Endodermal cell (in vitro differentiated cells): ENCODE measurements at regions not wholly inside any gene's neighbourhood (a gene's known extent, or its start where the extent isn't known, plus 50 kb on each side); places are given as distances from the start of the nearest gene placed in this dataset.

Experiments
- DNase-seq: peaks from one replicate; pipeline ENCODE4 v3.0.0-alpha.2; 2017
- H3K27ac ChIP-seq: 2 replicates; pipeline ENCODE4 v1.5.1; 2013; ENCODE audit warnings: mild to moderate bottlenecking, low read depth, low read length, moderate library complexity
- H3K27me3 ChIP-seq: 2 replicates; pipeline ENCODE4 v1.6.1; 2013; ENCODE audit warnings: mild to moderate bottlenecking, low read length, moderate library complexity; ENCODE audit not compliant: insufficient read depth, control insufficient read depth, poor library complexity, severe bottlenecking
- H3K36me3 ChIP-seq: 2 replicates; pipeline ENCODE4 v1.7.0; 2013; ENCODE audit warnings: mild to moderate bottlenecking, low read length, moderate library complexity; ENCODE audit not compliant: control insufficient read depth, insufficient read depth
- H3K4me1 ChIP-seq: one replicate; pipeline ENCODE4 v1.7.0; 2013; ENCODE audit warnings: low read length; ENCODE audit not compliant: control insufficient read depth, insufficient read depth
- H3K4me3 ChIP-seq: 2 replicates; pipeline ENCODE4 v1.5.1; 2013; ENCODE audit warnings: mild to moderate bottlenecking, low read length, moderate library complexity
- H3K9ac ChIP-seq: 2 replicates; pipeline ENCODE4 v1.6.1; 2013; ENCODE audit warnings: mild to moderate bottlenecking, low read length, moderate library complexity; ENCODE audit not compliant: poor library complexity, severe bottlenecking; ENCODE audit errors: extremely low read depth
- H3K9me3 ChIP-seq: 2 replicates; pipeline ENCODE4 v1.6.1; 2013; ENCODE audit warnings: mild to moderate bottlenecking, low read length, moderate library complexity; ENCODE audit not compliant: control insufficient read depth
- H3K27ac Mint-ChIP-seq: 2 replicates; pipeline ENCODE4 v1.8.0; 2020; ENCODE audit warnings: mixed read lengths
- H3K27me3 Mint-ChIP-seq: 2 replicates; pipeline ENCODE4 v1.8.0; 2021; ENCODE audit warnings: mild to moderate bottlenecking, mixed read lengths; ENCODE audit not compliant: insufficient read depth
- H3K36me3 Mint-ChIP-seq: 2 replicates; pipeline ENCODE4 v1.8.0; 2020; ENCODE audit warnings: low read depth, mixed read lengths
- H3K4me1 Mint-ChIP-seq: 2 replicates; pipeline ENCODE4 v1.8.0; 2020; ENCODE audit warnings: mixed read lengths
- H3K4me3 Mint-ChIP-seq: 2 replicates; pipeline ENCODE4 v1.8.0; 2020; ENCODE audit warnings: mild to moderate bottlenecking, moderate library complexity, mixed read lengths
- H3K9me3 Mint-ChIP-seq: 2 replicates; pipeline ENCODE4 v1.8.0; 2020; ENCODE audit warnings: mild to moderate bottlenecking, mixed read lengths
- WGBS, 2 experiments: methylation state at CpG; one replicate each; pipeline versions ENCODE4 v1.1.5 to v1.1.7; 2013; ENCODE audit warnings: missing lambda C conversion rate in 2 of 2, mixed read lengths in 1 of 2; ENCODE audit not compliant: insufficient coverage in 1 of 2, insufficient read length in 1 of 2; 5-methylcytosine and 5-hydroxymethylcytosine counted together
- TF ChIP-seq, protein P1 (sequence below): fragments of 200-600 bp; sonication (generic); conservative IDR thresholded peaks from 2 replicates; pipeline ENCODE4 v1.5.0; 2021; ENCODE audit warnings: antibody characterized with exemption, mild to moderate bottlenecking

DNA sequence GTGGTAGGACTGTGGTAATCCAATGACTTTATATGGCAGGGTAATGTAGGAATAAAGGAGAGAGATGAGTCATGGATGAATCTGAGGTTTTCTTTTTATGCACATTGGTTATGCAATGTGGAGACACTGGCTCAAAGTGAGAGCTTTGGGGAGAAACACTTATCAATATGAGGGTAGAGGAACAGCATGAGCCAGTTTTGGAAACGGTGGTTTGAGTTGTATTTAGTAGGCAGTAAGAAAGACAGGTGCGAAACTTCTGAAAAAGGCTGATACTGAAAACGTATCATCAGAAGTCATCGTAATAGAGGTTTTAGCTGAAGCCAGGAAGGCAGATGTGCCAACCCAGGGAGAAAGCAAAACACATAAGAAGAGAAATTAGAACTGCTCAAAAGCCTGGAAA, 854.8 kb upstream of the SEL1L start:
- no peak overlapping the region for H3K9ac ChIP-seq
- 72 to 73% methylated on average over 4 of the region's 4 CpGs for whole genome bisulfite sequencing, 2 experiments
- DNase-seq: no peak
- no peaks in the 10 kb centered on the region for H3K36me3 ChIP-seq
- Mint-ChIP-seq H3K36me3 (no peaks in the 10 kb centered on the region), H3K9me3 (no peaks in the 10 kb centered on the region), H3K4me3 (no peak overlapping the region), H3K4me1 (peaks cover 2% of the 10 kb centered on the region), H3K27ac (no peak overlapping the region), H3K27me3 (no peaks in the 10 kb centered on the region)
- no peak overlapping the region for H3K27ac ChIP-seq
- no peaks in the 10 kb centered on the region for H3K9me3 ChIP-seq
- H3K4me1 ChIP-seq: no peaks in the 10 kb centered on the region
- TF ChIP-seq, protein P1, sequence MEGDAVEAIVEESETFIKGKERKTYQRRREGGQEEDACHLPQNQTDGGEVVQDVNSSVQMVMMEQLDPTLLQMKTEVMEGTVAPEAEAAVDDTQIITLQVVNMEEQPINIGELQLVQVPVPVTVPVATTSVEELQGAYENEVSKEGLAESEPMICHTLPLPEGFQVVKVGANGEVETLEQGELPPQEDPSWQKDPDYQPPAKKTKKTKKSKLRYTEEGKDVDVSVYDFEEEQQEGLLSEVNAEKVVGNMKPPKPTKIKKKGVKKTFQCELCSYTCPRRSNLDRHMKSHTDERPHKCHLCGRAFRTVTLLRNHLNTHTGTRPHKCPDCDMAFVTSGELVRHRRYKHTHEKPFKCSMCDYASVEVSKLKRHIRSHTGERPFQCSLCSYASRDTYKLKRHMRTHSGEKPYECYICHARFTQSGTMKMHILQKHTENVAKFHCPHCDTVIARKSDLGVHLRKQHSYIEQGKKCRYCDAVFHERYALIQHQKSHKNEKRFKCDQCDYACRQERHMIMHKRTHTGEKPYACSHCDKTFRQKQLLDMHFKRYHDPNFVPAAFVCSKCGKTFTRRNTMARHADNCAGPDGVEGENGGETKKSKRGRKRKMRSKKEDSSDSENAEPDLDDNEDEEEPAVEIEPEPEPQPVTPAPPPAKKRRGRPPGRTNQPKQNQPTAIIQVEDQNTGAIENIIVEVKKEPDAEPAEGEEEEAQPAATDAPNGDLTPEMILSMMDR: no peak
- no peak overlapping the region for H3K4me3 ChIP-seq
- no peaks in the 10 kb centered on the region for H3K27me3 ChIP-seq

GRCh38 chr14:82390586-82390985, 856.9 kb upstream of the SEL1L start:
- peaks cover 2% of the 10 kb centered on the region for H3K4me1 Mint-ChIP-seq
- no peak overlapping the region for H3K27ac Mint-ChIP-seq
- TF ChIP-seq, protein P1: no peak
- H3K36me3 Mint-ChIP-seq: no peaks in the 10 kb centered on the region
- no peaks in the 10 kb centered on the region for H3K9me3 Mint-ChIP-seq
- H3K27me3 ChIP-seq: no peaks in the 10 kb centered on the region
- DNase-seq: no peak
- H3K4me3 ChIP-seq: no peak overlapping the region
- no peak overlapping the region for H3K9ac ChIP-seq
- H3K4me3 Mint-ChIP-seq: no peak overlapping the region
- H3K9me3 ChIP-seq: no peaks in the 10 kb centered on the region
- H3K4me1 ChIP-seq: no peaks in the 10 kb centered on the region
- no CpG with 5 or more reads among the region's 1 CpG for WGBS, 2 experiments
- H3K36me3 ChIP-seq: no peaks in the 10 kb centered on the region
- no peaks in the 10 kb centered on the region for H3K27me3 Mint-ChIP-seq
- H3K27ac ChIP-seq: no peak overlapping the region

GRCh38 chr14:82394916-82395315, 861.3 kb upstream of the SEL1L start:
- H3K9me3 Mint-ChIP-seq: no peaks in the 10 kb centered on the region
- no peak for DNase-seq
- H3K27ac Mint-ChIP-seq: no peak overlapping the region
- no peaks in the 10 kb centered on the region for H3K27me3 ChIP-seq
- no peaks in the 10 kb centered on the region for H3K36me3 Mint-ChIP-seq
- WGBS, 2 experiments: 100% methylated on average over 1 of the region's 2 CpGs
- no peaks in the 10 kb centered on the region for H3K9me3 ChIP-seq
- no peak overlapping the region for H3K4me3 Mint-ChIP-seq
- no peak overlapping the region for H3K27ac ChIP-seq
- no peak overlapping the region for H3K4me3 ChIP-seq
- peaks cover 7% of the 10 kb centered on the region for H3K4me1 Mint-ChIP-seq
- no peaks in the 10 kb centered on the region for H3K27me3 Mint-ChIP-seq
- TF ChIP-seq, protein P1: no peak
- no peaks in the 10 kb centered on the region for H3K4me1 ChIP-seq
- no peaks in the 10 kb centered on the region for H3K36me3 ChIP-seq
- H3K9ac ChIP-seq: no peak overlapping the region
